ENCODE measurements at regions not wholly inside any gene's neighbourhood (a gene's known extent, or its start where the extent isn't known, plus 50 kb on each side); places are given as distances from the start of the nearest gene placed in this dataset.
"Not testable (repeated sequence)": the region's sequence is repeated elsewhere in the genome, so short reads cannot be mapped to it uniquely, and the experiment has no call there.

GRCh38 chr4:84003046-84003445, 467.1 kb downstream of the GPAT3 start:
- DNase-seq (ENCODE audit: low read depth): no peak

DNA sequence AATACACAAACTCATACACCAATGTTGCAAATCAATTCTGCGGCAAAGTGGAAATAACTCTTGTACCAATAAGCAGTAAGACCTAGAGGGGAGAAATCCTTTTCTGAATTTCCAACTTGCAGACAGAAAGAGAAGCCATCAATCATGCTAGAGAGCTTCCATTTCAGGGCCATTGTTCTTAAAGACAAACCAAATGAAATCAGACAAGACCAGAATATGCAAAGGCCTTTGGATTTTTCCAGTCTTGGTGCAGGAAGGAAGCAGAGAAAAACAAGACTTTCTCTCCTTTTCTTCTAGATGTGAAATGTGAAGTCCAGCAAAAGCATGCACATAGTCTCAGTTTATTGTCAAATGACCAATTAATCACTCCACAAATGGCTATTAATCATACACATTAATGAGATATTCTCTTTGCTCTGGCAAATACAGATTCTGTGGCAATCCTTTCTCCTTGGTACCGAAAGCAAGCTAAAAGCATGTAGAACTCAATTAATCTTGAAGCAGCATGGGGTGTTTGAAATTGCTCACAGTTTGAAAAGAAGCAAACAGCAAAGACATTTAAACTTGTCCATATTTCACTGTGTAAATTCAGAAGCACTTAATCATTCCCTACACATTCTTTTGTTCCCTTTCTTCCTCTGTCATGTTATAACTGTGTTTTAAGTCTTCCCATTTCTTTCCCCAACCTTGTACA, 466.1 kb downstream of the GPAT3 start:
- no peak for DNase-seq (ENCODE audit: low read depth)

- DNase-seq (ENCODE audit: low read depth): no peak
Measured at GRCh38 chr4:83996254-83996653, 460.3 kb downstream of the GPAT3 start.

DNA sequence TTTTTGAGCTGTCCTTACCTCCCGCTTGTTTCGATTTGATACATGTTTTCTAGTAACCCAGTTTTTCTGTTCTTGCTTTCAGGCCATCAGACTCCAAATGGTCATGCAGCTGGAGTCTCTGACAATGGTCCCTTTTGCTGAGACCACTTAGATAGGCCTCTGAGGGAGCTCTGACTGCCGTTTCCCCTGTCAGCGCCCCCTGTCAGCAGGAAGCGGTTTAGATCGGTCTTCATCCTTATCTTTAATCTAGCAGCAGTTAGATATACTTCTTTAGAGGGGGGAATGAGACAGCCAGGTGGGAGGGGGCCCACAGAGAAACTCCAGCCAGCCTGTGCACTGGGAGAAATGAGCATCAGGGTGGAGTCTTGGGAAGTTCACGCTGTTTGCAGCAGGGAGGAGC, 457.9 kb downstream of the GPAT3 start:
- no peak for DNase-seq (ENCODE audit: low read depth)

- no peak for DNase-seq (ENCODE audit: low read depth)
Measured at GRCh38 chr4:83989835-83990234, 453.9 kb downstream of the GPAT3 start.

- DNase-seq (ENCODE audit: low read depth): no peak
Measured at GRCh38 chr4:83981156-83981555, 445.2 kb downstream of the GPAT3 start.

DNA sequence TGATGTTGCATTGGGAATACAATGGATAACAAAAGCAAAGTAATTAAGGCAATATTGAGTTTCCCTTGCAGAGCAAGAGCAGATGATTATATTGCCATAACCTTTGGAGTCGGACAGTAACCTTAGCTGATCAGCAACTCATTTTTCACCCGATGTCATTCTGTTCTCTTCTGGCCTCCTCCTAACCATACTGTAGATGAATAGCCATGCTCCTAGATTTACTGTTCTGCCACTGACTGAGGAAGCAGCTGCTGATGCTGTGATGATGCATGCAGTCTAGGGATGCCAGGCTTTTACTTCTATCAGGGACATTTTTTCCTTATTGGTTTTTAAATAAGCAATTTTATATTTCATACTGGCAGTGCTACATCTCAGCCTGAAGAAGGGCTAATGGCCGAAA, 443.9 kb downstream of the GPAT3 start:
- no peak for DNase-seq (ENCODE audit: low read depth)

- DNase-seq (ENCODE audit: low read depth): no peak
Measured at GRCh38 chr4:83974111-83974780, 438.3 kb downstream of the GPAT3 start.

DNA sequence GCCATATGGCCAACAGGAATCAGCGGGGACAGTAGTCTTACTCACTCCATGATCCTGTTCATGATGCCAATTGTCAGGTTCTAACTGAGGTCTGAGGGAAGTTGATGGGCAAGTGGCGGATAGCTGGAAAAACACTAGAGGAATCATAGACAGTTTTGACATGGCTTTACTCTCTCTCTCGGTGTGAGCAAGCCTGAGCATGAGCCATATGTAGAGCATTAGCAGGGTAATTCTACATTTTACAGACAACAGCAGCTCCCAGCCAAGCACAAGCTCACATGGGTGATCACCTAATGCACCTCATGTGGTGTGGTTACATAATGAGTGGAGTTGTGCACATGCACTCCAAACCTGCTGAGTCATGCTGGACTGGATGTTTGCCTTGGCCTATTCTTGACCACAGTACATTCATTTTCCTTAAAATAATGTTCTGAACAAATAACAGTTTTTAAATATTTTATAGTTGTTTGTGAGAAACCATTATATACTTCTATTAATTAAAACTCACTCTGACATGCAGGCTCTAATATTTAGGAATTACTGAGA, 429.2 kb downstream of the GPAT3 start:
- no peak for DNase-seq (ENCODE audit: low read depth)

DNA sequence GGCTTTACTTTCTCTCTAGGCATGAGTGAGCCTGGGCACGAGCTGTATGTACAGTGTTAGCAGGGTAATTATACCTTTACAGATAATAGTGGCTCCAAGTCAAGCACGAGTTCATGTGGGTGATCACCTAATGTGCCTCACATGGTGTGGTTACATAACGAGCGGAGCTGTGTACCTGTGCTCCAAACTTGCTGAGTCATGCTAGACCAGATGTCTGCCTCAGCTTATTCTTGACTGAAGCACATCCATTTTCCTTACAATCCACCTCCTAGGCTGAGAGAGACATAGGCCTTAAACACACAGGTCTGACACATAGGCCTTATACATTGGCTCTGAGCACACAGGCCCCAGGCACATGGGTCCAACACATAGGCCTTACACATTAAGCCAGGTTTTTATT, 426.6 kb downstream of the GPAT3 start:
- no peak for DNase-seq (ENCODE audit: low read depth)

- DNase-seq (ENCODE audit: low read depth): no peak
Measured at GRCh38 chr4:83961575-83961974, 425.7 kb downstream of the GPAT3 start.

DNA sequence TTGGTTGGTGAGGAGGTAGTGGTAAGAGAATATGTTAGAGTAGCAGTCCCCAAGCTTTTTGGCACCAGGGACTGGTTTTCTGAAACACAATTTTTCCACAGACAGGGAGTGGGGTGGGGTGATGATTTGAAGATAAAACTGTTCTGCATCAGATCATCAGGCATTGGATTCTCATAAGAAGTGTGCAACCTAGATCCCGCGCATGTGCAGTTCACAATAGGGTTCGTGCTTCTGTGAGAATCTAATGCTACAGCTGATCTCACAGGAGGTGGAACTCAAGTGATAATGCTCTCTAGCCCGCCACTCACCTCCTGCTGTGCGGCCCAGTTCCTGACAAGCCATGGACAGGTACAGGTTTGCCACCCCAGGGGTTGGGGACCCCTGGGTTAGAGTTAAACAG, 423.3 kb downstream of the GPAT3 start:
- DNase-seq (ENCODE audit: low read depth): no peak

- DNase-seq (ENCODE audit: low read depth): no peak
Measured at GRCh38 chr4:83947830-83948193, 411.9 kb downstream of the GPAT3 start.

DNA sequence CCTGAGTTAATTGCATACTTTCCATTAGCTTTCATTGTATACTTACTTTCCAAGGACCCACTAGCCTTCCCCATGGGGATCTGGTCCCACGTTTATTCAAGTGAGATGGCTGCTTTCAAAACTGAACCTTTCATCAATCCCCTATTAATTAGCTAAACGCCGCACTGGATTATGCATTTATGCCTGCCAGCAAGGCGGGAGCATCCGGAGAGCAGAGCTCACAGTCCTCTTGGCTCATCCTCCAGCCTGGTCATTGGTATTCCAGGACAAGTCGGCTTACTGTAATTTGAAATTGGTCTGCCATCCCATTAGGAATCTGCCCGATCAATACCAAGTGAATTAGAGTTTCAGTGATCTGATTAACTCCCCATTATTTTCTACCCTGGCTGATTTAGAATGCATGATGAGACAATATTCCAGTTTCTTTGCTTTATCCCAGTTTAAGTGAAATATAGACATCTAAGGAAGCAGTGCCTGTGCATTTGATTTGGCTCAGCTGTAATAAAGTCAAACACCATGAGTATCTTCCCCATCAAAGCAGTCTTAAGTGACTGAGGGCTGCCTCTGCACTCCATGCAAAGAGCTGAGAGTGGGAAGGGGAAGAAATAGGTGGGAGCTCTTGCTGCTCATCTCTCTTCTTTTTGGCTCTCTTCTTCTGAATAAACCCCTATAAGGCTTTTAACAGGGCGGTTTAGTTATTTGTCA, 411.4 kb downstream of the GPAT3 start:
- DNase-seq (ENCODE audit: low read depth): no peak

- DNase-seq (ENCODE audit: low read depth): not testable (repeated sequence)
Measured at GRCh38 chr4:83943691-83944090, 407.8 kb downstream of the GPAT3 start.

DNA sequence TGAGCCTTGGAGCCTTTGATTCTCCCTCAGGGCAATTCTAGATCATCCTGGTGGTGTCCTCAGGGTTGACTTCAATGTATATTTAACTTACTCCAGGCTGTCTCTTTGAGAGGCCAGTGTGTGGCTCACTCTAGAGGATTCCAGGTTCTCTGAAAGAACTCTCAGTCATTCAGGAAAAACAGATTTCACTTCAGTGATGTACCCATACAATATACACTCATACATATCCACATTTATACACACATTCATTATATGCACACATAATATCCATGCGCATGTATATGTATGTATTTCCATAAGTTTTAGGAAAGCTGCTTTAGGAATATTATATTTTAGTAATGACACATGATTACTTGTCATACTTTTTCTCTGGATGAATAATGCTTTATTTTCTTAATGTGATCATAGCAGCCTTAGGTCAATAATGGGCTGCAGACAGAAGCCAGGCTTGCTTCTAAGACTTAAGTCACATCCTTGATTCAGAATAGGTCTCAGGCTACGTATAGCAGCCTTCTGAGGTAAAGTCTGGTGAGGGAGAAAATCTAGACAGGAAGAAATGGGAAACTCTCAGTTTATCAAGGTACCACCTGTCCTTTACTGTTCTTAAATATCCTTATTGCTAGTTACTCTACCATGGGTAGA, 397.0 kb downstream of the GPAT3 start:
- DNase-seq (ENCODE audit: low read depth): no peak

DNA sequence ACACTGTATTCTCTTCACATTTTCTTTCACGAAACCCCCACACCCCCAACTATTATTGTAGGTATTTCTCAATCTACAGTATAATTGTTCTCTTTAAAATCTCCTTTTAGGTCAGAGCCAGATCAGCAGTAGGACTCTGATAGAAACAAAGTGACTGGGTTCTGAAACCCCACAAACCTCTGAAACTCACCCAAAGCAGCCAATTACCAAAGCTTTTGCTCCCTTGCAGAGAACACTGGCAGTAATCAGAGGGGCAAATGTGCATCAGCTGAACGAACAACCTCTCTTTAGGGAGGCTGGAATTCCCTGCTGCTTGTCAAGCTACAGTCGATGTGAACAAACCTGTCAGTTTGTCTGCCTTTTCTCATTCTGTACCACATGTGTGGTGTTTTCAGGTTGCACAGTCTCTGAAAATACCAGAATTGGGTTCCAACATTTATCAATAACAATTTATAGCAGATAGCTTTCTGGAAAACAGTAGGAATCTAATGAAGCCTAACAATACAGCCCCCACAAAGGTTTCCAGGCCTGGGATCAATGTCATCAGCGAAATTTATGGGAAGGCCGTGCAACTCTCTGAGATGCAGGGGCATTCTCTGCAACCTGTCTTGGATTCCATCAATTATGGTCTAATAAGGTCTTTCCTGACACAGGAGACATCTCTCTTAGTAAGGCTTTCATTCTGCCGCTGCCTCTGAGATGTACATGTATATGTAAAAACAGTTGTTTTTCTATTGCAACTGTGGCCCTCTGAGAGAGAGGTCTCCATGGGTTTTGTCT, 395.9 kb downstream of the GPAT3 start:
- DNase-seq (ENCODE audit: low read depth): no peak

DNA sequence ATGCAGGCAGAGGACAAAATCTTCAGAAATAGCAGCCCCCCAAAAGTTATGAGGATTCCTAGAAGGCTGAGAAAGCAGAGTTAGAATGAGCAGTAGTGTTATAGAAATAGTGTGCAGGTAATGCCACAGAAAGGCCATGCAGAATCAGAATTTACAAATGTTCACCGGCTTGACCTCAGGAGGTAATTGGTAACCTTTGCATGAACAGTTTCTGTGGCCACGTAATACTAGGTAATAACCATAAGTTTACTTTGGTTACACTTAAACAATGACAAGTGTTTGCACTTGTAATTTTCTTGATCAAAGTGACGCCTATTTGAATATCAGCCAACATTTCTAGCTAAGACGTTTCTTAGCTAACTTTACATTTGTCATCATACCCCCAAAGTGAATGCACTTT, 393.6 kb downstream of the GPAT3 start:
- DNase-seq (ENCODE audit: low read depth): no peak

DNA sequence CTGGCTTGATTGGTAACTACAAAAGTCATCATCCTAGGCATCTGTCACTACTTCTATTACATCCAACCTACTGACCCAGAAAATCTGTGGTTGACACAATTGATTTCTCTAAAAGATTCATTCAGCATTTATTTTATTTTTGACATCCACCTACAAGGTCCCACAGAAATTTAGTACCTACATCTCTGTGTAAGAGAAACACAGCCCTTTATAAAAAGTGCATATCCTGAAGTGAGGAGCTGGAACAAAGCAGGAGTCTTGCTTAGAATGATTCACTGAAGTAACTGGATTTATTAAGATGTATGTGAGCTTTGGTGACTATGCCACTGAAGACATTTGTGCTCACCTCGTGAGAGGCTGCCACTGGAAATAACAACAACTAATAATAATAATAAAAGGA, 391.0 kb downstream of the GPAT3 start:
- no peak for DNase-seq (ENCODE audit: low read depth)

- DNase-seq (ENCODE audit: low read depth): no peak
Measured at GRCh38 chr4:83923341-83923740, 387.4 kb downstream of the GPAT3 start.

- no peak for DNase-seq (ENCODE audit: low read depth)
Measured at GRCh38 chr4:83922402-83922801, 386.5 kb downstream of the GPAT3 start.

DNA sequence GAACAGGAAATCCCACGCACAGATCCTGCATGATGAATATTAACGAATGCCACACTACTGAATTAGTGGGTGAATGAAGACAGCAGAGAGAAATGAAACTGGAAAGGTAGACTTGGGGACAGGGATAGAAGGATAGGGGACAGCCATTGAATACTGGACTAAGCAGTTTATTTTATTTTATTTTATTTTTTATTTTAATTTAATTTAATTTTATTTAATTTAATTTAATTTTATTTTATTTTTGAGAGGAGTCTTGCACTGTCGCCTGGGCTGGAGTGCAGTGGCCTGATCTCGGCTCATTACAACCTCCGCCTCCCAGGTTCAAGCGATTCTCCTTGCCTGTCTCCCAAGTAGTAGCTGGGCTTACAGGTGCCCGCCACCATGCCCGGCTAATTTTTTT, 385.2 kb downstream of the GPAT3 start:
- DNase-seq (ENCODE audit: low read depth): no peak
